IPS-18a (cell line): ENCODE measurements at regions not wholly inside any gene's neighbourhood (a gene's known extent, or its start where the extent isn't known, plus 50 kb on each side); places are given as distances from the start of the nearest gene placed in this dataset.

Source experiments
- H3K27ac ChIP-seq: one replicate; pipeline ENCODE4 v1.5.1; 2013; ENCODE audit warnings: low read length
- H3K27me3 ChIP-seq: one replicate; pipeline ENCODE4 v1.6.1; 2013; ENCODE audit warnings: mild to moderate bottlenecking, low read length; ENCODE audit not compliant: control insufficient read depth, insufficient read depth
- H3K36me3 ChIP-seq: one replicate; pipeline ENCODE4 v1.6.1; 2013; ENCODE audit warnings: low read depth, low read length; ENCODE audit not compliant: control insufficient read depth
- H3K4me1 ChIP-seq: one replicate; pipeline ENCODE4 v1.6.1; 2013; ENCODE audit warnings: low read depth, low read length; ENCODE audit not compliant: control insufficient read depth
- H3K4me3 ChIP-seq: one replicate; pipeline ENCODE4 v1.5.1; 2013; ENCODE audit warnings: low read length
- H3K9ac ChIP-seq: one replicate; pipeline ENCODE4 v1.6.1; 2013; ENCODE audit warnings: mild to moderate bottlenecking, low read length, moderate library complexity
- H3K9me3 ChIP-seq: one replicate; pipeline ENCODE4 v1.6.1; 2013; ENCODE audit warnings: low read depth, low read length; ENCODE audit not compliant: control insufficient read depth

GRCh38 chr14:25233613-25234012 is 183.7 kb upstream of the STXBP6 start:
- Histone ChIP-seq H3K4me3 (no peak overlapping the region), H3K27ac (no peak overlapping the region), H3K4me1 (peaks cover 15% of the 10 kb centered on the region), H3K9me3 (no peaks in the 10 kb centered on the region), H3K9ac (no peak overlapping the region), H3K27me3 (no peaks in the 10 kb centered on the region), H3K36me3 (no peaks in the 10 kb centered on the region)

DNA sequence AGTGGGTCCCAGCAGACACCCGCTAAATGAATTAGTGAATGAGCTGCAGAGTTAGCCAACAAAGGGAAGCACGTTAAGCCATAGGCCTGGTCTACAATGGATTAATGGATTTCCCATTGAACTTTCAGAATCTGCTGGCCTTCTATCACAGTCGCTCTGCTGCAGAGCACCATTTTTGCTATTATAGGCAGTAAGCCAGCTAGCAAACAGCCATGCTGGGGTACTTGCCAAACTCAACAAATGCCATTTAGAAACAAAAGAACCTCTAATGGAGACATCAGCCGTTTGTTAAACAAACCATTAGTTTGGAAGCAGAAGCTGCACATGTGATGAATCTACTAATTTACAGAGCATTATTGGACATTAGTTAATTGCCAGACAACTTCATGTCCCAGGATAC is 181.1 kb upstream of the STXBP6 start:
- Histone ChIP-seq H3K9ac (no peak overlapping the region), H3K9me3 (no peaks in the 10 kb centered on the region), H3K36me3 (no peaks in the 10 kb centered on the region), H3K27ac (no peak overlapping the region), H3K27me3 (no peaks in the 10 kb centered on the region), H3K4me1 (no peaks in the 10 kb centered on the region), H3K4me3 (no peak overlapping the region)

DNA sequence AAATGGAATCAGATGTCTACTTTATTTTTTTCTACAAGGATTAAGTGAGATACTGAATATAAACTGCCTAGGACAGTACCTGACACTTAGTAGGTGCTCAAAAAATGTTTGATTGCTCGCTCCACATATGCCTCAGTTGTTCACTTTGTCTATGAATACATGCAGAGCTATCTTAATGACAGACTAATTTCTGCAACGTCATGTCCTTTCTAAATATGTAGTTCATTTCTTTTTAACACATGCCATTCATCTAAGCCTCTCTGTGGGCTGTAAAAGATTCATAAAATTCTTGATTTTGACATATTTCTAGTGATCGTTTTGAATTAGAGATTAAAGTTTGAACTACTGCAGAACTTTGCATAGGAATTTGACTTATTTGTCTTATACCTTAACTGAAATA is 176.3 kb upstream of the STXBP6 start:
- Histone ChIP-seq H3K9ac (no peak overlapping the region), H3K4me1 (no peaks in the 10 kb centered on the region), H3K36me3 (no peaks in the 10 kb centered on the region), H3K27me3 (no peaks in the 10 kb centered on the region), H3K9me3 (no peaks in the 10 kb centered on the region), H3K4me3 (no peak overlapping the region), H3K27ac (no peak overlapping the region)

DNA sequence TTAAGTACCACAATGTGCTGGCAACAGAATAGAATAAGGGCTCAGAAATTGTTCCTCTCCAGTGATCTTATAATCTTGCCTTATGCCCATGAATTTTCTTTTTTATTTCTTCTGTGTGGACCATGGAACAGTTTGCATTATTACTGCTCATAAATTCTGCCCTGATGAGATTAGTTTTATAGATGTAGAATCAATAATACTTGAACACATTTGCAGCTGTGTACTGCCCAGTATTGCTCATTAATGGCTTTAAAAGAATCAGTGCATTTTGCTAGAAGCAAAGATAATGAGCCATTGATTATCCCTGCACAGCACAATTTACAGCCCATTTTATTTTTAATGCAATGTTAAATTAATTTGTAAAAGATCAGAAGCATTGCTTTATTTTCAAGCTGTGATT is 172.3 kb upstream of the STXBP6 start:
- H3K36me3 ChIP-seq: no peaks in the 10 kb centered on the region
- no peak overlapping the region for H3K9ac ChIP-seq
- no peak overlapping the region for H3K27ac ChIP-seq
- no peaks in the 10 kb centered on the region for H3K4me1 ChIP-seq
- H3K27me3 ChIP-seq: no peaks in the 10 kb centered on the region
- no peak overlapping the region for H3K4me3 ChIP-seq
- no peaks in the 10 kb centered on the region for H3K9me3 ChIP-seq

- H3K9ac ChIP-seq: no peak overlapping the region
- H3K27ac ChIP-seq: no peak overlapping the region
- H3K9me3 ChIP-seq: no peaks in the 10 kb centered on the region
- H3K4me1 ChIP-seq: no peaks in the 10 kb centered on the region
- H3K36me3 ChIP-seq: no peaks in the 10 kb centered on the region
- no peaks in the 10 kb centered on the region for H3K27me3 ChIP-seq
- no peak overlapping the region for H3K4me3 ChIP-seq
These were observed 170.6 kb upstream of the STXBP6 start for GRCh38 chr14:25220514-25220913.

GRCh38 chr14:25215607-25216006 is 165.7 kb upstream of the STXBP6 start:
- no peak overlapping the region for H3K4me3 ChIP-seq
- H3K4me1 ChIP-seq: no peaks in the 10 kb centered on the region
- no peaks in the 10 kb centered on the region for H3K9me3 ChIP-seq
- H3K9ac ChIP-seq: no peak overlapping the region
- no peaks in the 10 kb centered on the region for H3K27me3 ChIP-seq
- no peak overlapping the region for H3K27ac ChIP-seq
- H3K36me3 ChIP-seq: no peaks in the 10 kb centered on the region

DNA sequence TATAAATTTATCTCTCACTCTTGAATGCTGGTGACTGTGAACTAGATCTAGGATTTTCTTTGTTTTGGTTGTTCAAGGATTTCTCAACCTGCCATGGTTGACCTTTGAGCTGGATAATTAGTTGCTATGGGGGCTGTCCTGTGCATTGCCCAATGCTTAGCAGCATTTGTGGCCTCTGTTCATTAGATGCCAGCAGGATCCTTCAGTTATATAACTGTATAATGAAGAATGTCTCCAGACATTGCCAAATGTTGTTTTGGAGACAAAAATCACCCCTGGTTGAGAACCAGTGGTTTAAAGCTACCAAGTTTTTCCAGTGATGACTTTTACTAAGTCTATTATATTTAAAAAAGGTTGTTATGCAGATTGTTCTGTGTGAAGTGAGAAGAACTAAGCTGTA is 147.9 kb upstream of the STXBP6 start:
- no peaks in the 10 kb centered on the region for H3K4me1 ChIP-seq
- no peak overlapping the region for H3K9ac ChIP-seq
- no peaks in the 10 kb centered on the region for H3K27me3 ChIP-seq
- peaks cover 3% of the 10 kb centered on the region for H3K9me3 ChIP-seq
- H3K4me3 ChIP-seq: no peak overlapping the region
- no peaks in the 10 kb centered on the region for H3K36me3 ChIP-seq
- no peak overlapping the region for H3K27ac ChIP-seq

- H3K4me1 ChIP-seq: no peaks in the 10 kb centered on the region
These were observed 130.3 kb upstream of the STXBP6 start for GRCh38 chr14:25180221-25180620.

GRCh38 chr14:25178255-25178654 is 128.3 kb upstream of the STXBP6 start:
- H3K9me3 ChIP-seq: peaks cover 4% of the 10 kb centered on the region
- H3K27ac ChIP-seq: no peak overlapping the region
- H3K4me1 ChIP-seq: no peaks in the 10 kb centered on the region
- no peak overlapping the region for H3K4me3 ChIP-seq
- no peaks in the 10 kb centered on the region for H3K36me3 ChIP-seq
- H3K9ac ChIP-seq: no peak overlapping the region
- H3K27me3 ChIP-seq: no peaks in the 10 kb centered on the region

More at GRCh38 chr14:25180221-25180620, 130.3 kb upstream of the STXBP6 start:
- no peak overlapping the region for H3K27ac ChIP-seq
- no peak overlapping the region for H3K4me3 ChIP-seq
- no peaks in the 10 kb centered on the region for H3K36me3 ChIP-seq
- H3K27me3 ChIP-seq: no peaks in the 10 kb centered on the region
- peaks cover 4% of the 10 kb centered on the region for H3K9me3 ChIP-seq
- no peak overlapping the region for H3K9ac ChIP-seq

DNA sequence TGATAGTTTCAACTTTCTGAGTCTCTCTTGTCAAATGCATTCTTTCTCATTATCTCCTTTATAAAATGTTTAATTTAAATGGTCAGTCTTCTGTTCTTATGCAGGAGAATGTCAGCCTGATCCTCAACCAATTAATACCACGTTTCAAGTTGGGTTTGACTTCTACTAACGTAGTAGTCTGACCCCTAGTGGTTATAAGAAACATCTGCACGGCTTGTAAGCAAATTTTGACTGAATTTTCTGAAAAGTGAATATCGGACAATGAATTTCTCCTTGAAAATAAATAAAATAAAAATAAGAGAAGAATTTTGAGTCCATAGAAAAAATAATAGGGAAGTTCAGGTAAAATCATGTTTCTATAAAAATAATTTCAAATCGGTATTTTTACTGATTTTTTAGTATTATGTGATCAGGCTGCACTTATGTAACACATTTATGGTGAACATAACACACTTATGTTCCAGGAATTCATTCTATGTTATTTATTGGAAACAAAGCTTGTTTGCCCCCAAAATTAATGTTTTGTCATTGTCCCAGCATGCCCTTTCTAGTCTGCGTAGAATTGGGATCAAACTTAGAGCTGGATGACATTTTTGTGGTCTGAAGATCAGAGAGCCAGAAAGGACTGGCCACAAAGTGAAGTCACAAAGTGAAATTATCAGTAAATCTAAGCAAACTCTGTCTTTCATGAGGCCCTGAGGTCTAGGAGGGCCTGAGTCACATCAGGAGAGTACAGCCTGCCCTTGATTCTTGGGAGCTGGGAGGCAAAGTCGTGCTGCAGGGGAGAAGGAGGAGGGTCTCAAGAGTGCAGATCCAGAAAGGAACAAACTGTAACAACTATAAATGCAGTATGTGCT is 101.2 kb upstream of the STXBP6 start:
- no peaks in the 10 kb centered on the region for H3K27me3 ChIP-seq
- no peak overlapping the region for H3K9ac ChIP-seq
- H3K36me3 ChIP-seq: no peaks in the 10 kb centered on the region
- no peak overlapping the region for H3K4me3 ChIP-seq
- H3K9me3 ChIP-seq: no peaks in the 10 kb centered on the region
- H3K27ac ChIP-seq: no peak overlapping the region
- peaks cover 5% of the 10 kb centered on the region for H3K4me1 ChIP-seq

DNA sequence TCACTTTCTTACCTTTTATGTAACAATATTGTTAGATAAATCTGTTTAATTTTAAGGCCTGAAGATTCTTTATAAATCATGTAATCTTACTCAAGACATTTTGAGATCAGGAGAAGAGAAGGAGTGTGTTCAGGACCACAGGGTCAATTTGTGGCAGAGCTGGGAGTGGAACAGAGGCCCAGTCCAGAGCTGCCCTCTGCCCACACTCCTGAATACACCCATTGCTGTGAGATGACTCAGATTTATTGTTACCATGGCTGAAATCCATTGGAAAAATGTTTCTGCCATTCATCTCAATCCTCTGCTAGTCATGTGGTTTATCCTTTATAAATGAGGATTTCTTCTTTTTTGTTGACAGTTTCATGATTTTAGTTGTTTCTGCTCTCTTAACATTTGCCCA is 100.5 kb upstream of the STXBP6 start:
- Histone ChIP-seq H3K27ac (no peak overlapping the region), H3K9ac (no peak overlapping the region), H3K4me3 (no peak overlapping the region)

DNA sequence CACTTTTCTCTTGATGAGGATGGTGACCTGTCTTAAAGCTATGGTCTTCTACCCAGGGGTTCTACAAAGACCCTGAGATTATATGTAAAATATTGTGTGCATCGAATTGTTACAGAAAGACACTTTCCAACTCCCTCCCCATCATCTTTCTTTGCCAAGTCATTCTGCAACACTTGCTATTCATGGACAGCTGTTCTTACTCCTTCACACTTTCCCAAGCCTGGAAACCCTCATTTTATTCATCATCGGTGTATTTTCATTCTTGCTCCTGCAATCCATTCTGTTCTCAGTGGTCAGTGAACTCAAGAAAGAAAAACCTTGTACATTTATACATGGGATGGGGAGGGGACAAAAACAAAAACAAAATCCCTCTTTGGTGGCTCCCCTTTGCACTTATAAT is 90.5 kb upstream of the STXBP6 start:
- H3K27me3 ChIP-seq: no peaks in the 10 kb centered on the region
- no peak overlapping the region for H3K27ac ChIP-seq
- no peak overlapping the region for H3K9ac ChIP-seq
- no peaks in the 10 kb centered on the region for H3K4me1 ChIP-seq
- H3K9me3 ChIP-seq: no peaks in the 10 kb centered on the region
- H3K4me3 ChIP-seq: no peak overlapping the region
- H3K36me3 ChIP-seq: no peaks in the 10 kb centered on the region

More for the DNA sequence above, 100.5 kb upstream of the STXBP6 start:
- Histone ChIP-seq H3K36me3 (no peaks in the 10 kb centered on the region), H3K9me3 (no peaks in the 10 kb centered on the region), H3K4me1 (peaks cover 5% of the 10 kb centered on the region), H3K27me3 (no peaks in the 10 kb centered on the region)
